ENCODE measurements at regions not wholly inside any gene's neighbourhood (a gene's known extent, or its start where the extent isn't known, plus 50 kb on each side); places are given as distances from the start of the nearest gene placed in this dataset.
A peak's percentile ranks its signal among the peaks of the same experiment; 100 is the strongest.

- no peaks in the 10 kb centered on the region for H3K79me2 ChIP-seq (replicated peaks; ENCODE audit: insufficient read depth)
- H3K4me1 ChIP-seq (ENCODE audit: insufficient read depth) = peaks cover 13% of the 10 kb centered on the region; the same call in 1 of the 2 replicates
- no peak overlapping the region for H3K4me3 ChIP-seq
- H3K27me3 Mint-ChIP-seq (ENCODE audit: insufficient read depth, low read depth, poor library complexity) = no peaks in the 10 kb centered on the region
- no peaks in the 10 kb centered on the region for H3K27me3 ChIP-seq (ENCODE audit: insufficient read depth)
- H3K4me1 Mint-ChIP-seq = peaks cover 16% of the 10 kb centered on the region
- no peaks in the 10 kb centered on the region for H3F3A ChIP-seq (replicated peaks; ENCODE audit: low read depth)
- H3K9me2 ChIP-seq (ENCODE audit: insufficient read depth) = no peaks in the 10 kb centered on the region
- TF ChIP-seq ETS1 (IDR thresholded peaks at IDR 0.05) (no peak), JUNB (IDR thresholded peaks at IDR 0.05; ENCODE audit: unreplicated experiment) (no peak), STAT1 (IDR thresholded peaks at IDR 0.05; ENCODE audit: unreplicated experiment) (no peak), CREB1 (CRISPR knock-in tag; IDR thresholded peaks at IDR 0.05; ENCODE audit: low read depth) (no peak), NANOG (IDR thresholded peaks at IDR 0.05; ENCODE audit: borderline replicate concordance) (no peak), ZNF331 (CRISPR knock-in tag; IDR thresholded peaks at IDR 0.05; ENCODE audit: low read depth) (no peak), ZNF114 (CRISPR knock-in tag; IDR thresholded peaks at IDR 0.05) (no peak), EZH2 (IDR thresholded peaks at IDR 0.05; ENCODE audit: low read depth, unreplicated experiment) (no peak), CTCF (conservative IDR thresholded peaks at IDR 0.05; ENCODE audit: low read depth in 2 of 2) (no peak)
- TF ChIP-seq, protein P1, sequence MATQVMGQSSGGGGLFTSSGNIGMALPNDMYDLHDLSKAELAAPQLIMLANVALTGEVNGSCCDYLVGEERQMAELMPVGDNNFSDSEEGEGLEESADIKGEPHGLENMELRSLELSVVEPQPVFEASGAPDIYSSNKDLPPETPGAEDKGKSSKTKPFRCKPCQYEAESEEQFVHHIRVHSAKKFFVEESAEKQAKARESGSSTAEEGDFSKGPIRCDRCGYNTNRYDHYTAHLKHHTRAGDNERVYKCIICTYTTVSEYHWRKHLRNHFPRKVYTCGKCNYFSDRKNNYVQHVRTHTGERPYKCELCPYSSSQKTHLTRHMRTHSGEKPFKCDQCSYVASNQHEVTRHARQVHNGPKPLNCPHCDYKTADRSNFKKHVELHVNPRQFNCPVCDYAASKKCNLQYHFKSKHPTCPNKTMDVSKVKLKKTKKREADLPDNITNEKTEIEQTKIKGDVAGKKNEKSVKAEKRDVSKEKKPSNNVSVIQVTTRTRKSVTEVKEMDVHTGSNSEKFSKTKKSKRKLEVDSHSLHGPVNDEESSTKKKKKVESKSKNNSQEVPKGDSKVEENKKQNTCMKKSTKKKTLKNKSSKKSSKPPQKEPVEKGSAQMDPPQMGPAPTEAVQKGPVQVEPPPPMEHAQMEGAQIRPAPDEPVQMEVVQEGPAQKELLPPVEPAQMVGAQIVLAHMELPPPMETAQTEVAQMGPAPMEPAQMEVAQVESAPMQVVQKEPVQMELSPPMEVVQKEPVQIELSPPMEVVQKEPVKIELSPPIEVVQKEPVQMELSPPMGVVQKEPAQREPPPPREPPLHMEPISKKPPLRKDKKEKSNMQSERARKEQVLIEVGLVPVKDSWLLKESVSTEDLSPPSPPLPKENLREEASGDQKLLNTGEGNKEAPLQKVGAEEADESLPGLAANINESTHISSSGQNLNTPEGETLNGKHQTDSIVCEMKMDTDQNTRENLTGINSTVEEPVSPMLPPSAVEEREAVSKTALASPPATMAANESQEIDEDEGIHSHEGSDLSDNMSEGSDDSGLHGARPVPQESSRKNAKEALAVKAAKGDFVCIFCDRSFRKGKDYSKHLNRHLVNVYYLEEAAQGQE (IDR thresholded peaks at IDR 0.05; ENCODE audit: unreplicated experiment) = no peak
- TF ChIP-seq, protein P2, sequence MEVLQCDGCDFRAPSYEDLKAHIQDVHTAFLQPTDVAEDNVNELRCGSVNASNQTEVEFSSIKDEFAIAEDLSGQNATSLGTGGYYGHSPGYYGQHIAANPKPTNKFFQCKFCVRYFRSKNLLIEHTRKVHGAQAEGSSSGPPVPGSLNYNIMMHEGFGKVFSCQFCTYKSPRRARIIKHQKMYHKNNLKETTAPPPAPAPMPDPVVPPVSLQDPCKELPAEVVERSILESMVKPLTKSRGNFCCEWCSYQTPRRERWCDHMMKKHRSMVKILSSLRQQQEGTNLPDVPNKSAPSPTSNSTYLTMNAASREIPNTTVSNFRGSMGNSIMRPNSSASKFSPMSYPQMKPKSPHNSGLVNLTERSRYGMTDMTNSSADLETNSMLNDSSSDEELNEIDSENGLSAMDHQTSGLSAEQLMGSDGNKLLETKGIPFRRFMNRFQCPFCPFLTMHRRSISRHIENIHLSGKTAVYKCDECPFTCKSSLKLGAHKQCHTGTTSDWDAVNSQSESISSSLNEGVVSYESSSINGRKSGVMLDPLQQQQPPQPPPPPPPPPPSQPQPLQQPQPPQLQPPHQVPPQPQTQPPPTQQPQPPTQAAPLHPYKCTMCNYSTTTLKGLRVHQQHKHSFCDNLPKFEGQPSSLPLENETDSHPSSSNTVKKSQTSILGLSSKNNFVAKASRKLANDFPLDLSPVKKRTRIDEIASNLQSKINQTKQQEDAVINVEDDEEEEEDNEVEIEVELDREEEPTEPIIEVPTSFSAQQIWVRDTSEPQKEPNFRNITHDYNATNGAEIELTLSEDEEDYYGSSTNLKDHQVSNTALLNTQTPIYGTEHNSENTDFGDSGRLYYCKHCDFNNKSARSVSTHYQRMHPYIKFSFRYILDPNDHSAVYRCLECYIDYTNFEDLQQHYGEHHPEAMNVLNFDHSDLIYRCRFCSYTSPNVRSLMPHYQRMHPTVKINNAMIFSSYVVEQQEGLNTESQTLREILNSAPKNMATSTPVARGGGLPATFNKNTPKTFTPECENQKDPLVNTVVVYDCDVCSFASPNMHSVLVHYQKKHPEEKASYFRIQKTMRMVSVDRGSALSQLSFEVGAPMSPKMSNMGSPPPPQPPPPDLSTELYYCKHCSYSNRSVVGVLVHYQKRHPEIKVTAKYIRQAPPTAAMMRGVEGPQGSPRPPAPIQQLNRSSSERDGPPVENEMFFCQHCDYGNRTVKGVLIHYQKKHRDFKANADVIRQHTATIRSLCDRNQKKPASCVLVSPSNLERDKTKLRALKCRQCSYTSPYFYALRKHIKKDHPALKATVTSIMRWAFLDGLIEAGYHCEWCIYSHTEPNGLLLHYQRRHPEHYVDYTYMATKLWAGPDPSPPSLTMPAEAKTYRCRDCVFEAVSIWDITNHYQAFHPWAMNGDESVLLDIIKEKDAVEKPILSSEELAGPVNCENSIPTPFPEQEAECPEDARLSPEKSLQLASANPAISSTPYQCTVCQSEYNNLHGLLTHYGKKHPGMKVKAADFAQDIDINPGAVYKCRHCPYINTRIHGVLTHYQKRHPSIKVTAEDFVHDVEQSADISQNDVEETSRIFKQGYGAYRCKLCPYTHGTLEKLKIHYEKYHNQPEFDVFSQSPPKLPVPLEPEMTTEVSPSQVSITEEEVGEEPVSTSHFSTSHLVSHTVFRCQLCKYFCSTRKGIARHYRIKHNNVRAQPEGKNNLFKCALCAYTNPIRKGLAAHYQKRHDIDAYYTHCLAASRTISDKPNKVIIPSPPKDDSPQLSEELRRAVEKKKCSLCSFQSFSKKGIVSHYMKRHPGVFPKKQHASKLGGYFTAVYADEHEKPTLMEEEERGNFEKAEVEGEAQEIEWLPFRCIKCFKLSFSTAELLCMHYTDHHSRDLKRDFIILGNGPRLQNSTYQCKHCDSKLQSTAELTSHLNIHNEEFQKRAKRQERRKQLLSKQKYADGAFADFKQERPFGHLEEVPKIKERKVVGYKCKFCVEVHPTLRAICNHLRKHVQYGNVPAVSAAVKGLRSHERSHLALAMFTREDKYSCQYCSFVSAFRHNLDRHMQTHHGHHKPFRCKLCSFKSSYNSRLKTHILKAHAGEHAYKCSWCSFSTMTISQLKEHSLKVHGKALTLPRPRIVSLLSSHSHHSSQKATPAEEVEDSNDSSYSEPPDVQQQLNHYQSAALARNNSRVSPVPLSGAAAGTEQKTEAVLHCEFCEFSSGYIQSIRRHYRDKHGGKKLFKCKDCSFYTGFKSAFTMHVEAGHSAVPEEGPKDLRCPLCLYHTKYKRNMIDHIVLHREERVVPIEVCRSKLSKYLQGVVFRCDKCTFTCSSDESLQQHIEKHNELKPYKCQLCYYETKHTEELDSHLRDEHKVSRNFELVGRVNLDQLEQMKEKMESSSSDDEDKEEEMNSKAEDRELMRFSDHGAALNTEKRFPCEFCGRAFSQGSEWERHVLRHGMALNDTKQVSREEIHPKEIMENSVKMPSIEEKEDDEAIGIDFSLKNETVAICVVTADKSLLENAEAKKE (CRISPR knock-in tag; IDR thresholded peaks at IDR 0.05) = no peak
- H3K4me3 Mint-ChIP-seq = no peak overlapping the region
- H3K36me3 ChIP-seq (ENCODE audit: insufficient read depth) = no peaks in the 10 kb centered on the region
- ATAC-seq (peak; percentile 89), DNase-seq (ENCODE audit: low spot score) (peak; percentile 59)
- H2AFZ ChIP-seq = no peak overlapping the region
- H4K20me1 ChIP-seq (replicated peaks; ENCODE audit: insufficient read depth) = no peaks in the 10 kb centered on the region
- H3K27ac Mint-ChIP-seq = 0 out of 2 replicates have a peak overlapping the region, but pooled peaks have one; percentile 70
- no peak overlapping the region for H3K27ac ChIP-seq (ENCODE audit: low read depth)
- peaks cover 5% of the 10 kb centered on the region; the same call in 1 of the 3 replicates for H3K36me3 Mint-ChIP-seq (ENCODE audit: low read depth)
- no peaks in the 10 kb centered on the region; the same call in 1 of the 3 replicates for H3K9me3 Mint-ChIP-seq
- H3K4me2 ChIP-seq = no peak overlapping the region
These were observed 458.6 kb downstream of the FBXO15 start for GRCh38 chr18:73688851-73689711.

All from GM23338 (cell line).